C4-2B (cell line): ENCODE measurements at regions not wholly inside any gene's neighbourhood (a gene's known extent, or its start where the extent isn't known, plus 50 kb on each side); places are given as distances from the start of the nearest gene placed in this dataset.

Source experiments
- ZFX ChIP-seq: fragments of 450-650 bp; IDR thresholded peaks from 2 replicates; pipeline ENCODE4 v1.6.1; 2017
- TF ChIP-seq, protein P1 (sequence below): fragments of 450-650 bp; conservative IDR thresholded peaks from 2 replicates; pipeline ENCODE4 v1.5.1; 2017; ENCODE audit warnings: mild to moderate bottlenecking

- TF ChIP-seq, protein P1, sequence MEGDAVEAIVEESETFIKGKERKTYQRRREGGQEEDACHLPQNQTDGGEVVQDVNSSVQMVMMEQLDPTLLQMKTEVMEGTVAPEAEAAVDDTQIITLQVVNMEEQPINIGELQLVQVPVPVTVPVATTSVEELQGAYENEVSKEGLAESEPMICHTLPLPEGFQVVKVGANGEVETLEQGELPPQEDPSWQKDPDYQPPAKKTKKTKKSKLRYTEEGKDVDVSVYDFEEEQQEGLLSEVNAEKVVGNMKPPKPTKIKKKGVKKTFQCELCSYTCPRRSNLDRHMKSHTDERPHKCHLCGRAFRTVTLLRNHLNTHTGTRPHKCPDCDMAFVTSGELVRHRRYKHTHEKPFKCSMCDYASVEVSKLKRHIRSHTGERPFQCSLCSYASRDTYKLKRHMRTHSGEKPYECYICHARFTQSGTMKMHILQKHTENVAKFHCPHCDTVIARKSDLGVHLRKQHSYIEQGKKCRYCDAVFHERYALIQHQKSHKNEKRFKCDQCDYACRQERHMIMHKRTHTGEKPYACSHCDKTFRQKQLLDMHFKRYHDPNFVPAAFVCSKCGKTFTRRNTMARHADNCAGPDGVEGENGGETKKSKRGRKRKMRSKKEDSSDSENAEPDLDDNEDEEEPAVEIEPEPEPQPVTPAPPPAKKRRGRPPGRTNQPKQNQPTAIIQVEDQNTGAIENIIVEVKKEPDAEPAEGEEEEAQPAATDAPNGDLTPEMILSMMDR: no peak
- TF ChIP-seq ZFX: no peak
Observed at GRCh38 chr2:107529146-107529545, 297.5 kb upstream of the RGPD4 start.
